ENCODE measurements at regions not wholly inside any gene's neighbourhood (a gene's known extent, or its start where the extent isn't known, plus 50 kb on each side); places are given as distances from the start of the nearest gene placed in this dataset.

DNA sequence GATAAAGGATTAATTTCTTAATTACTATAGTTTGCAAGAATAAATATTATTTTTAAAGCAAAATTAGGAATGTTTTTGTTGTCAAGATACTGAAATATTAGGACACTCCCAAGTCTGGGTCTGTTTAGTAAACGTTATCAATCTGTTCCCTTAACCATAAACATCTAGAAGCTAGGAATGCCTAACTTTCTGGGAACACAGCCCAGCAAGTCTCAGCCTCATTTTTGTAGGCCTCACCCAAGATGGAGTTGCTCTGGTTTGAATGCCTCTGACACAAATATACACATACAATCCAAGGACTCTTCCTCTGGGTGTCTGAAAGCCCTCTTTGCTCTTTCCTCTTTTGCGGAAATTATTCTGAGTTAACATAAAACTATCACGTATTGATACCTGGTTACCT is 487.4 kb upstream of the CELF2 start:
- TF ChIP-seq SRF (IDR thresholded peaks at IDR 0.05; ENCODE audit: low read depth), result no peak
- TF ChIP-seq, protein P1, sequence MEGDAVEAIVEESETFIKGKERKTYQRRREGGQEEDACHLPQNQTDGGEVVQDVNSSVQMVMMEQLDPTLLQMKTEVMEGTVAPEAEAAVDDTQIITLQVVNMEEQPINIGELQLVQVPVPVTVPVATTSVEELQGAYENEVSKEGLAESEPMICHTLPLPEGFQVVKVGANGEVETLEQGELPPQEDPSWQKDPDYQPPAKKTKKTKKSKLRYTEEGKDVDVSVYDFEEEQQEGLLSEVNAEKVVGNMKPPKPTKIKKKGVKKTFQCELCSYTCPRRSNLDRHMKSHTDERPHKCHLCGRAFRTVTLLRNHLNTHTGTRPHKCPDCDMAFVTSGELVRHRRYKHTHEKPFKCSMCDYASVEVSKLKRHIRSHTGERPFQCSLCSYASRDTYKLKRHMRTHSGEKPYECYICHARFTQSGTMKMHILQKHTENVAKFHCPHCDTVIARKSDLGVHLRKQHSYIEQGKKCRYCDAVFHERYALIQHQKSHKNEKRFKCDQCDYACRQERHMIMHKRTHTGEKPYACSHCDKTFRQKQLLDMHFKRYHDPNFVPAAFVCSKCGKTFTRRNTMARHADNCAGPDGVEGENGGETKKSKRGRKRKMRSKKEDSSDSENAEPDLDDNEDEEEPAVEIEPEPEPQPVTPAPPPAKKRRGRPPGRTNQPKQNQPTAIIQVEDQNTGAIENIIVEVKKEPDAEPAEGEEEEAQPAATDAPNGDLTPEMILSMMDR (IDR thresholded peaks at IDR 0.05 in 2 of 3, conservative IDR thresholded peaks at IDR 0.05 in 1 of 3; ENCODE audit: borderline replicate concordance in 1 of 3, insufficient read depth in 1 of 3, low read depth in 2 of 3, low read length in 2 of 3), result no peak
- TF ChIP-seq EZH2 (IDR thresholded peaks at IDR 0.05), result no peak
- no peak for TF ChIP-seq RAD21 (IDR thresholded peaks at IDR 0.05; ENCODE audit: low read depth)
- TF ChIP-seq YY1 (IDR thresholded peaks at IDR 0.05; ENCODE audit: extremely low read depth, insufficient replicate concordance, low read depth, low read length), result no peak
- no peak for TF ChIP-seq ZNF274 (IDR thresholded peaks at IDR 0.05; ENCODE audit: low read depth, low read length)
- TF ChIP-seq, protein P2, sequence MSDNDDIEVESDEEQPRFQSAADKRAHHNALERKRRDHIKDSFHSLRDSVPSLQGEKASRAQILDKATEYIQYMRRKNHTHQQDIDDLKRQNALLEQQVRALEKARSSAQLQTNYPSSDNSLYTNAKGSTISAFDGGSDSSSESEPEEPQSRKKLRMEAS (IDR thresholded peaks at IDR 0.05), result no peak
- TF ChIP-seq, protein P3, sequence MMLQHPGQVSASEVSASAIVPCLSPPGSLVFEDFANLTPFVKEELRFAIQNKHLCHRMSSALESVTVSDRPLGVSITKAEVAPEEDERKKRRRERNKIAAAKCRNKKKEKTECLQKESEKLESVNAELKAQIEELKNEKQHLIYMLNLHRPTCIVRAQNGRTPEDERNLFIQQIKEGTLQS (IDR thresholded peaks at IDR 0.05), result no peak
- no peak for TF ChIP-seq EZH2phosphoT487 (IDR thresholded peaks at IDR 0.05; ENCODE audit: borderline replicate concordance)
- TF ChIP-seq SIN3A (IDR thresholded peaks at IDR 0.05; ENCODE audit: low read depth), result no peak
- TF ChIP-seq POLR2AphosphoS5 (IDR thresholded peaks at IDR 0.05; ENCODE audit: low read depth, low read length), result no peak
- no peak for TF ChIP-seq POLR2A (IDR thresholded peaks at IDR 0.05; ENCODE audit: borderline replicate concordance, extremely low read depth, insufficient read depth, insufficient read length)
- TF ChIP-seq, protein P4, sequence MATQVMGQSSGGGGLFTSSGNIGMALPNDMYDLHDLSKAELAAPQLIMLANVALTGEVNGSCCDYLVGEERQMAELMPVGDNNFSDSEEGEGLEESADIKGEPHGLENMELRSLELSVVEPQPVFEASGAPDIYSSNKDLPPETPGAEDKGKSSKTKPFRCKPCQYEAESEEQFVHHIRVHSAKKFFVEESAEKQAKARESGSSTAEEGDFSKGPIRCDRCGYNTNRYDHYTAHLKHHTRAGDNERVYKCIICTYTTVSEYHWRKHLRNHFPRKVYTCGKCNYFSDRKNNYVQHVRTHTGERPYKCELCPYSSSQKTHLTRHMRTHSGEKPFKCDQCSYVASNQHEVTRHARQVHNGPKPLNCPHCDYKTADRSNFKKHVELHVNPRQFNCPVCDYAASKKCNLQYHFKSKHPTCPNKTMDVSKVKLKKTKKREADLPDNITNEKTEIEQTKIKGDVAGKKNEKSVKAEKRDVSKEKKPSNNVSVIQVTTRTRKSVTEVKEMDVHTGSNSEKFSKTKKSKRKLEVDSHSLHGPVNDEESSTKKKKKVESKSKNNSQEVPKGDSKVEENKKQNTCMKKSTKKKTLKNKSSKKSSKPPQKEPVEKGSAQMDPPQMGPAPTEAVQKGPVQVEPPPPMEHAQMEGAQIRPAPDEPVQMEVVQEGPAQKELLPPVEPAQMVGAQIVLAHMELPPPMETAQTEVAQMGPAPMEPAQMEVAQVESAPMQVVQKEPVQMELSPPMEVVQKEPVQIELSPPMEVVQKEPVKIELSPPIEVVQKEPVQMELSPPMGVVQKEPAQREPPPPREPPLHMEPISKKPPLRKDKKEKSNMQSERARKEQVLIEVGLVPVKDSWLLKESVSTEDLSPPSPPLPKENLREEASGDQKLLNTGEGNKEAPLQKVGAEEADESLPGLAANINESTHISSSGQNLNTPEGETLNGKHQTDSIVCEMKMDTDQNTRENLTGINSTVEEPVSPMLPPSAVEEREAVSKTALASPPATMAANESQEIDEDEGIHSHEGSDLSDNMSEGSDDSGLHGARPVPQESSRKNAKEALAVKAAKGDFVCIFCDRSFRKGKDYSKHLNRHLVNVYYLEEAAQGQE (IDR thresholded peaks at IDR 0.05; ENCODE audit: low read depth), result no peak

Measured in HCT116 (cell line).